Vagina (tissue), 2 donors: ENCODE measurements at regions not wholly inside any gene's neighbourhood (a gene's known extent, or its start where the extent isn't known, plus 50 kb on each side); places are given as distances from the start of the nearest gene placed in this dataset.
"Not testable (repeated sequence)": the region's sequence is repeated elsewhere in the genome, so short reads cannot be mapped to it uniquely, and the experiment has no call there.

ENCODE experiments used
- CTCF ChIP-seq, 3 experiments: fragments of 450-650 bp in 2 of 3; fragments of 200-600 bp in 1 of 3; sonication (generic) in 1 of 3; IDR thresholded peaks; one replicate each; pipeline ENCODE4 v1.5.1; 2017 to 2019; ENCODE audit warnings: antibody characterized with exemption in 3 of 3, mild to moderate bottlenecking in 2 of 3, moderate library complexity in 2 of 3
- POLR2A ChIP-seq, 2 donors: fragments of 450-650 bp; IDR thresholded peaks; one replicate each; pipeline ENCODE4 v1.6.1; 2017; ENCODE audit warnings: antibody characterized with exemption in 2 of 2, mild to moderate bottlenecking in 2 of 2, moderate library complexity in 2 of 2
- POLR2AphosphoS5 ChIP-seq, 2 donors: sonication (generic); formaldehyde crosslinking; IDR thresholded peaks; one replicate each; pipeline ENCODE4 v1.9.0; 2017; ENCODE audit warnings: antibody characterized with exemption in 2 of 2, mild to moderate bottlenecking in 2 of 2, low read depth in 1 of 2; ENCODE audit not compliant: insufficient read depth in 1 of 2

GRCh38 chr9:67155218-67155617 is 162.9 kb upstream of the SPATA31A3 start:
- TF ChIP-seq POLR2AphosphoS5 (IDR thresholded peaks at IDR 0.05; ENCODE audit: insufficient read depth in 1 of 2, low read depth in 1 of 2); CTCF (IDR thresholded peaks at IDR 0.05); POLR2A (IDR thresholded peaks at IDR 0.05): not testable (repeated sequence)
